Ammon's horn (tissue), 1 donor: ENCODE measurements at regions not wholly inside any gene's neighbourhood (a gene's known extent, or its start where the extent isn't known, plus 50 kb on each side); places are given as distances from the start of the nearest gene placed in this dataset.

Source experiments
- DNase-seq: peaks from one replicate; pipeline ENCODE4 v3.0.0-alpha.2; 2016; ENCODE audit warnings: low spot score

DNA sequence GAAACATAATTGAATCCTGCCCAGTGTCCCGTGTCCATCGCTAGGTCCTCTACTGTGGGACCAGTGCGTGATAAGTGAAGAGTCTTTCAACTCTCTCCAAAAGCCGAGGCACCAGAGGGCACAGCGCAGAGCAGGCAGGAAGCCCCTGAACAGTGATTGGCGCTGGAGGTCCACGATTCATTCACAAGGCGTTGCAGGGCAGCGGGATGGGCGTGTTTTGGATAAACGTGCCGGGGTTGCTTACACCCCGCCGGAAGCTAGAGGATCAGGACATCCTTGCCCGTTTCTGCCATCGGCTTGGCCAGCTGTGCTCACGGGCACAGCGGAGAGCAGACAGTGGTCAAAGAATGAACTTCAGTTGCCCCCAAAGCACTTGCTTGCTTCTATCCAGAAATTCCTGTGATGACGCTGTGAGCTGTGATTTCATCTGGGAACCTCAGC is 86.0 kb upstream of the PFKP start:
- DNase-seq: no peak

DNA sequence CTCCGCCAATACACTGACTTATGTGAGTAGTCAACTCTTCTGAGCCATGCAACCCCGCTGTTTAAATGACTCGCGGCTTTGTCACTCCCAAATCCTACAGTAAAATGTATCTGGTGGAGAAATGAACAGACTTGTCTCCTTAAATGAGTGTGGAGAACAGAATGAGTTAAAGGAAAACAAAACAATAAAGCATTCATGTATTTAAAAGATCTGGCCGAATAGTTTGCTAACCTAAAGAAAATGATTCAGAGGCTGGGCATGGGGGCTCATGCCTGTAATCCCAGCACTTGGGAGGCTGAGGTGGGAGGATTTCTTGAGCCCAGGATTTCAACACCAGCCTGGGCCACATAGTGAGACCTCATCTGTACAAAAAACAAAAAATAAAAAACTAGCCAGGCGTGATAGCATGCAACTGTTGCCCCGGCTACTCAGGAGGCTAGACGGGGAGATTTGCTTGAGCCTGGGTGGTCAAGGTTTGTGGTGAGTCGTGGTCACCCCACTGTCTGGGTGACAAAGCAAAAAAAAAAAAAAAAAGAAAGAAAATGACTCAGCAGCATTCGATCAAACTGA is 86.5 kb upstream of the PFKP start:
- no peak for DNase-seq

DNA sequence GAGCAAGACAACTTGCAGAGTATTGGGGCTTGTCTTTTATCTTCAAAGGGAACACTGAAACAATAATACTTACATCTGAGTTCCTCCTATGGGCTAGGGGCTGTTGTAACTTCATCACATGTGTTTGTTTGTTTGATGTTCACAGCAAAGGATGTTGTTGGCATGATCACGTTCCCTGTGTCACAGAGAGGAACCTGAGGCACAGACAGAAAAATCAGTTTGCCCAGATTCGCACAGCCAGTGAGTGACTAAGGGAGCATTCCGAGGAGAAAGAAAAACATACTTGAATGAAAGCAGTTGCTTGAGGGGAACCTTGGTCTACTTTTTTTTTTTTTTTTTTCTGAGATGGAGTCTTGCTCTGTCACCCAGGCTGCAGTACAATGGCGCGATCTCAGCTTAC is 87.2 kb upstream of the PFKP start:
- no peak for DNase-seq

DNA sequence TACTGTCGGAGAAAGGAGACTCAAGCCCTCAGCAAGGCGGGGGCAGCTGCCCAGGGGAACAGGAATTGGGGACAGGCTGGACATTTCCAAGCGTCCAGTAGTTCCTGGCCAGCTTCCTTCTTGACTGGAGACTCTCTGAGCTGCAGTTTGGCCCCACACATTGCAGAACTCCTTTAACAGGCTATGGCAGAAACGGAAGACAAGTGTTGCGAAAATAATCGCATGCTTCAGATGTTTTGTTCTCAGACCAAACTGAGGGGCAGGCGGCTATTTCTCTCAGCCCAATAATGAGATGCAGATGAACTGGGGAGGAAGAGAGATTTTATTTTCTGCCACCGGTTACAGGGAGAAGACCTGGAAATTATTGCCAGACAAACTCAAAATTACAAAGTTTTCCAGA is 88.0 kb upstream of the PFKP start:
- DNase-seq: peak; percentile 67

DNA sequence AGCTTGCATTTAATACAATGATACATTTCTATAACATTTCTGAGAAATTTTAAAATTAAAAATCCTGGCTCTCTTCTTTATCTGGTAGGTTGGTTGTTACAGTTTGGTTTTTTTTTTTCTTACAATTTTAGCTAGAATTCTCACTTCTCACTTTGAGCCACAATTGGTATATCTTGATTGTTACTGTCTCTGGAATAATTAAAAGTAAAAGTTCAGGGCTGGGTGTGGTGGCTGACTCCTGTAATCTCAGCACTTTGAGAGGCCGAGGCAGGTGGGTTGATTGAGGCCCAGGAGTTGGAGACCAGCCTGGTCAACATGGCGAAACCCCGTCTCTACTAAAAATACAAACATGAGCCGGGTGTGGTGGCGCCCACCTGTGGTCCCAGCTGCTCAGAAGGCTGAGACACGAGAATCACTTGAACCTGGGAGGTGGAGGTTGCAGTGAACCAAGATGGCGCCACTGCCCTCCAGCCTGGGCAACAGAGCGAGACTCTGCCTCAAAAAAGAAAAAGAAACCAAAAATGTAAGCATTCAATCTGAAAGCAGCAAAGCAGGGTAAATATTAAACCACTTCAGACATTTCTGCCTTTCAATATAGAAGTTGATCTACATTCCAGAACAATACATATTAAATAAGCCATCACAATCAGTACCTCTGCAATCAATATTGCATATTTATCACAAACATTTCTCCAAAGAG is 88.6 kb upstream of the PFKP start:
- no peak for DNase-seq

DNA sequence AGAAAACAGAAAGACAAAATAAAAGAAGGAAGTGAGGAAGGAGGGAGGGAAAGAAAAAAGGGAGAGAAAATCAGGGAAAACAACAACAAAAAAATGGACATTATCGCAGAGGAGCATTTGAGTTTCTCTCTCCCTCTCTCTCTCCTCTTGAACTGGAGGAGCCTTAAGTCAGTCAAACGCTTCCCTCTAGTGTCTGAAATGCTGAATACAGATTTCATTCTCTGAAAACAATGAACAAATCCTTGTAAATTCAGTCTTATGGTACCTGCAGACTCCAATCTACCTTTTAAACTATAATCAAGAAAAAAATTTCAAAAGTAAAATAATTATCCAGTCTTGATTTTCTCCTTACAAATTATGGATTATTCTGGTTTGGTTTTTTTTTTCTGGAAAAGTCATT is 89.2 kb upstream of the PFKP start:
- peak; percentile 73 for DNase-seq

DNA sequence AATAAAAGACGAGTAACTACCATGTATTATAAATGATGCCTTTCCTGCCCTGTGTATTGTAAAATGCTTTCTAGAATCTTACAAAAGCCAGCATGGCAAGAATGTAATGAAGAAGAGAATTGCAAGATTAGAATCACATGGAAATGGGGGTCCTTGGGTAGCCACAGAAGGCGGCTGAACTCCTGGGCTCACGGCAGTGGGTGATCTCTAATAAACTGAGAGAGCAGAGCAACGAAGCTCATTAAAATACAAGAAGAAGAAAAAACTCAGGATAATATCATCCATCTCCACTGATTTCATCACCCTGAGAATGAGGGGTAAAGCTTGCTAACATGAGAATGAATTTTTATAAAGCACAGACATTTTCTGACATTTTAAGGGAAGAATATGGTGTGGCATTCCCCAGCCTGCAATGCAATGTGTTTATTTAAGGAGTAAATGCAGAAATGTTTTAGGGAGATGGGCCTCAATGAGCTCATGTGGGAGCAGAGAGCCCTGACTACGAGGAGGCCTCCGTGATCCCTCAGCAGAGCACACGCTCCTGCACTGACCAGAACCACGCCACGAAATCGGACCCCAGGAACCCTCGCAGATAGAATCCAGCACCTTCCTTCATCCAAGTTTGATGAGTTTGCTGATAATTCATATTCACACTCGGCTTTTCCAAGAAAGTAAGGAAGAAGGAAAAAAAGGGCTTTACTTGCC is 92.7 kb upstream of the PFKP start:
- no peak for DNase-seq

DNA sequence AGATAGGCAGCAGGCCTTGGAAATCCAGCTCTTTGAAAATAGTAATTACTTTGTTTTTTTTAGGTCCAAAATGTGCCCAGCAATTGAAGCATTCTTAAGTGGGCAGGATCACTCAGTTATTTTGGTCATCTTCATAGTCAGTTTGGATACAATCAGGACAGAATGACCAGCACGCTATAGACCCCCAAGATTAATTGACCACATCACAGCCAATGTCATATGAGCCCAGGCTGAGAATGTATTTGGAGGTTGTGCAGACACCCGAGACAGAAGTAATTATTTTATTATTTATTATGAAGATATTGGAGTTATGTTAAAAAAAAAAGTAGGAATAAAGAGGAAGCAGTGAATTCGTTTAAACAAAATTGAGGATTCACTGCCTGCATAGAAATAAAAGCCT is 93.3 kb upstream of the PFKP start:
- no peak for DNase-seq

DNA sequence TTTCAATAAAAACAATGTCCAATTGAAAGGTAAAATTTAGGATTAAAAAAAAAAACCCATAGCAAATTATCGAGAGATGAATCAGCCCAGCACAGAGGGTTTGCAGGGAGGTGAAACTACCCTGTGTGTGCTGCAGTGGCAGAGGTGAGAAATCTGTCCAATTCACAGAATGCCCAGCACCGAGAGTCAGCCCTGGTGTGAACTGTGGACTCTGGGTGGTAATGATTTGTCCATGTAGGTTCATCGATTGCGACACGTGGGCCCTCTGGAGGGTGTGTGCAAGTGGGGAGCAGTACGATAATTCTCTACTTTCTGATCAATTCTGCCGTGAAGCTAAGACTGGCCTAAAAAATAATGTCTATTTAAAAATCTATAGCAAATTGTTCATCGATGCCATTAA is 94.5 kb upstream of the PFKP start:
- no peak for DNase-seq

DNA sequence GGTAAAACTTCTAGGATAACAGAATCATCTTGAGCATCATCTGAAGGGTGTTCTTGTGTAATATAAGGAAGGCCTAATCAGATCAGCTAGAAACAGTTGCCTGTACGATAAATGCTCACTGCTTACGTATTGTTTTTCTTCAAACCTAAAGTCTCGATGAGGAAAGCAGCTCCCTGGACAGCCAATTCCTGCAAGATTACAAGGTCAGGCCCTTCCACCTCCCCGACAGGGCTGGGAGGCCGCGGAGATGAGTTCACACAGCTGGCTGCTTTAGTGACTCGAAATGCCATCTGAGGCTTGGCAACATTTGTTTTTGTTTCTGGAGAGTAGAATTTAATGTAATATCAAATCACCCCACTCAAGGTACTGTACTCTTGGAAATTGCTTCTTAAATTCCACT is 95.1 kb upstream of the PFKP start:
- DNase-seq: no peak

DNA sequence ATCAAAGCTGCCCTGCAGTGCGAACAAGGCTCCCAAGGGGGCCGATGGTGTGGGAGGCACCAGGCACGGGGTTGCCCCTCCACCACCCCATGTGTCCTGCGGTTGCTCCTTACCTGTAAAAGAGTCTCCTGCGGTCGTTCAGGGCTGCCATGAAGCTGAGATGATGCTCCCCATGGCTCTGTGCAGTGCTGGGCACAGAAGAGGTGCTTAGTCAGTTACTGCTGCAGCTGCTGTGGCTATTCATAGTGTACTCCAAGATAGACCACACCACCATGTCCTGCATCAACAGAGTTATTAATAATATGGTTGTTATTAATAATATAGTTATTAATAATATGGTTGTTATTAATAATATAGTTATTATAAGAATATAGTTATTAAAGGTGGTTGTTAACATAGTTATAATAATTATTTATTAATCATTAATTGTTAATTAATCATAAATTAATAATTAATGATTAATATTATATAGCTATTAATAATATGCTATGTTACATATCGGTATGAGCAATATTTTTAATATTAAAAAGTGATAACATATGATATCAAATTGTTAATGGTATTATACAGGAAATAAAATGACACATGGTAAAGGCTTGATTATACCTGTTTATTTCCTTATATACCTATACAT is 97.0 kb upstream of the PFKP start:
- DNase-seq: no peak

DNA sequence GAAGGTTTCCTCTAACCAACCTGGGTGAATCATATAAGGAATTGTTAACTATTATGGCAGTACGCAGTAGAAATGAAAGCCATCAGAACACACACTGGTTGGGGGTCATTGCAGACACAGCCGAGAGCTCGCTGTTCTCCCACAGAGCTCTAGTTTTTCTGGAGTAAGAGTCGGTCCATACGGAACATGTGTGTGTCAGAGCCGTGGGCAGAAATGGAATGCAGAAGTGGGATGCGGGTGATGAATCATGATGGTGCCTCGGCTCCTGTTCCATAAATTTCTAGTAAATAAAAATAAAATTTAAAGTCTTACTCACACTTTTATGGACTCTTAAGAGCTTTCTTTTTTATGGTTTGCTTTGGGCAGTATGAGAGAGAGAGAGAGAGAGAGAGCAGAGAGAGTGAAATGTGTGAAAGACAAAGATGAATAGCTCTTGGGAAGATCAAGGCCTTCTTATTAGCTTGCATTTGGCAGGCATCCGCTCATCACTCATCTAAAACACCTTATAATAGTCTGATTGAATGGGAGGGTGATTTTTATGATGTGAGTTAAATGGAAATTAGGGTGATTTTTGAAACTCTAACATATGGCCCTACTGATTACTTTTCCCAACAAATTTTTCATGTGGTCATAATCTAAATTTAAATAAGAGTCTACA is 98.8 kb upstream of the PFKP start:
- no peak for DNase-seq

DNA sequence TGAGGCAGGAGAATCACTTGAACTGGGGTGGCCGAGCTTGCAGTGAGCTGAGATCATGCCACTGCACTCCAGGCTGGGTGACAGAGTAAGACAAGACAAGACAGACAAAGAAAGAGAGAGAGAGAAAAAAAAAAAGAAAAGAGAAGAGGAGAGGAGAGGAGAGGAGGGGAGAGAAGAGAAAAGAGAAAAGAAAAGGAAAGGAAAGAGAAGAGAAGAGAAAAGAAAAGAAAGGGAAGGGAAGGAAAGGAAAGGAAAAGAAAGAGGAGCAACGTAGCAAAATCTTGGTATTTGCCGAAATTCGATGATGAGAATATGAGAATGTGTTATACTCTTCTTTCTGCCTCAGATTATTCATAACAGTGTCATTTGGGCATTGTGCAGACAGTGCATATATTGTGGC is 101.2 kb upstream of the PFKP start:
- no peak for DNase-seq

DNA sequence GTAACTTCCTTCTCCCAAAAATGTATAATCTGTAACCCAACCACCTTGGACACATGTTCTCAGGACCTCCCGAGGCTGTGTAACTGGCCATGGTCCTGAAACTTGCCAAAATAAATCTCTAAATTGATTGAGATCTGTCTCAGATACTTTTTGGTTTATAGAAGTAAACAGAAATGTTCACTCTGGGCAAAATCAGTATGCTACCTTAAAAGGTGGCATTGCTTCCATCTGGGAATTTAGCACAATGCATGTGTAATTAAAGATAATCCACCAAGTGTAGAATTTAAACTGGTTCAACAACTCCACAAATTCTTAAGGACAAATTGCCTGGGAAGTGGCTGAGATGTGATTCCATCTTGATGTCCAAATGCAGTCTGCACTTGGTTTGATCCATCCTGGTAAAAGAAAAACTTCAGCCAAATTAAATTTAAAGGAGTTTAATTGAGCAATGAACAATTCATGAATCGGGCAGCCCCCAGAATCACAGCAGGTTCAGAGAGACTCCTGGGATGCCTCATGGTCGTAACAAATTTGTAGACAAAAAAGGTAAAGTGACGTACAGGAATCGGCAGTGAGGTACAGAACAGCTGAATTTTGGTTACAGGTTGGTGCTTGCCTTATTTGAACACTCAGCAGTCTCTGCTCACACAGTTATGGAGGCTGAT is 102.6 kb upstream of the PFKP start:
- no peak for DNase-seq

DNA sequence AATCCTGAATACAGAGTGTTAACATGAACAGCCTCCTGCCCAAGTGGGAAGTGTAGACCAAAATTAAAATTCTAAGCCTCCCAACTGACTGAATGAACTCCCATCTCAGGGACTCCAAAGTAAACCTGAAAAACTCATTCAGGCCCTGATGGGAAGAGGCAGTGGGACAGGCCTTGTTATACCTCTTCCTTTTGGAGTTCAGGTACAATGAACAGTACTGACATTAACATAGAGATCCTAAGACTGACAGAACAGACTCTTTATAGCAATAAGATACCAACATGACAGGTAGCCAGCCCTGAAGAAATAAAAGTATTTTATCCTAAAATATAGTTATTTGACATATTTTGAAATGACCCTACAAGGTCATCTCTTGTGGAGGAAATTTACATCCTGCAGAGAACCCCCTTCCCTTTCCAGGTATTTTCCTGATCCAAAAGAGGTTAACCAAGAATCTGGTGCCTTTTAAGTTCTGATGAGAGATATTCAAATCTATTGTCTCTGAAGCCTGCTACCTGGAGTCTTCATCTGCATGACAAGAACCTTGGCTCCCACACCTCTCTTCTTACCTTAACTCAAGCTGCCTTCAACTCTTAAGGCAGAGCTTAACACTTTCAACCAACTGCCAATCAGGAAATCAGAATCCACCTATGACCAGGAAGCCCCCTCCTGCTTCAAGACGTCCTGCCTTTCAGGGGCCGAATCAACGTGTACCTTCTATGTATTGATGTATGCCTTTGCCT is 103.3 kb upstream of the PFKP start:
- no peak for DNase-seq

DNA sequence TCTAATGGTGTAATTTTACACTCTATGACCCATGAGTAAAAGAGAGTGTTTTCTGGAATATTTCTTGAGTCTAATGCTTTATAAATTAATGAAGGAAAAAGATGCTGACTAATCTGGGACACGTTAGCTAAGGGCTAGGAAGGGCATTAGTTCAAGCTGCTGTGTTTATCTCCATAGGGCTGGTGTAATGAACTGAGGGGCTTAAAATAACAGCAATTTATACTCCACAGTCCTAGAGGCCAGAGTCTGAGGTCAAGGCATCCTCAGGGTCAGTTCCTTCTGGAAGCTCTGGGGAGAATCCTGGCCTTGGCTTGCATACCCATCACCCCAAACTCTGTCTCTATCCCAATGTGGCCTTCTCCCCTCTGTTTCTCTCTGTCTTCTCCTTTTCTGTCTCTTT is 105.2 kb upstream of the PFKP start:
- DNase-seq: no peak

DNA sequence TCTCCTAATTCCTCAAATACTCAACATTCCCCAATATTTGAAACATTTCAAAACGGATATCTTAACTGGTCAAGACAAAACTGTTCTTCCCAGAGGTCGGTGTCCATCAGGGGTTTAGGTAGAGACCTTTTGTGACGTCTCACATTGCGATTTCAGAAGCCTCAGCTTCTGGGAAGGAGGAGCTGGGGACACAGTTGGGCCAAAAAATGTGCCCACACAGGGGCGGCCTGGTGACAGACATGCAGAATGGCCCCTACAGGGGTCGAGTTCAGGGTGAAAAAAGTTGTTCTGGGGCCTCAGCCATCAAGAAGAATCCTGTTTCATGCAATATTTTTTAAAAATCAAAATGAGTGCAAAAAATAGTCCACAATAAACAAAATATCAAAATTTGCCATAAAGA is 108.7 kb upstream of the PFKP start:
- no peak for DNase-seq

DNA sequence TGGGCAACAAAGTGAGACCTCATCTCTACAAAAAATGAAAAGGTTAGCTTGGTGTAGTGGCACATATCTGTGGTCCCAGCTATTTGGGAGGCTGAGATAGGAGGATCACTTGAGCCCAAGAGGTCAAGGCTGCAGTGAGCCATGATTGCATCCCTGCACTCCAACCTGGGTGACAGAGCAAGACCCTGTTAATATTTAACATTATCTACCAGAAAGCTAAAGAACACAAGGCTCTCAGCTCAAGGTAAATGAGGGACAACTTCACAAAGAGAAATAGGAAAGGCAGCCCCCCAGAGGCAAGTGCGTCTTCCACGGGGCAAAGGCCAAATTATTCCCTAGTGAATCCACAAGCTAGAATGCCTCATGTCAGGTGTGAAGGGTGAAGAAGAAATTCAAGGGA is 109.6 kb upstream of the PFKP start:
- DNase-seq: no peak

DNA sequence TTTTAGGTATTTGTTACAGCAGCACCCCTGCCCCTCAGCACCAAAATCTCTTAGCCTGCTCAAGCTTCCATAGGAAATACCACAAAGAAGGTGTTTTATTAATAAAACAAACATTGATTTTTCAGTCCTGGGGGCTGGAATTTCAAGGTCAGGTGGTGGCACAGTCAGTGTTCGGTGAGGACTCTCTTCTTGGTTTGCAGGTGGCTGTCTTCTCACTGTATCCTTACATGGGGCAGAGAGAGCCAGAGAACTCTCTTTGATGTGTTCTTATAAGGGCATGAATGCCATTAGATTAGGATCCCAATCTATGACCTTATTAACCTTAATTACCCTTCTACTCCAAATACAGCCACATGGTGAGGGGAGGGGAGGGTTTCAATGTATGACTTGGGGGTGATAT is 112.3 kb upstream of the PFKP start:
- DNase-seq: no peak

DNA sequence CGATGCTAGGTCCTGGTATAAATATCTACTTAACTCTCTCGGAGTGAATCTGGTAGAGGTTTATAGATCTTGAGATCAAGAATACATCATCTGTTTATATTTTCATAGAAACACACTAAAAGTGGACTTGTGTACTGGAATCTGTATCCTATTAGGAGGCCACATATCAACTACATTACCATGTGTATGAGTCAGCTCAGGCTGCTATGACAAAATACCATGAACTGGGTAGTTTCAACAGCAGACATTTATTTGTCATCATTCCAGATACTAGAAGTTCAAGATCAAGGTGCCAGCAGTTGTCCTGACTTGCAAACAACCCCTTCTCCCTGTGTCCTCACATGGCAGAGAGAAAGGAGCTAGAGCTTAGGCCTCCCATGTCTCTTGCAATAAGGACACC is 113.9 kb upstream of the PFKP start:
- no peak for DNase-seq

DNA sequence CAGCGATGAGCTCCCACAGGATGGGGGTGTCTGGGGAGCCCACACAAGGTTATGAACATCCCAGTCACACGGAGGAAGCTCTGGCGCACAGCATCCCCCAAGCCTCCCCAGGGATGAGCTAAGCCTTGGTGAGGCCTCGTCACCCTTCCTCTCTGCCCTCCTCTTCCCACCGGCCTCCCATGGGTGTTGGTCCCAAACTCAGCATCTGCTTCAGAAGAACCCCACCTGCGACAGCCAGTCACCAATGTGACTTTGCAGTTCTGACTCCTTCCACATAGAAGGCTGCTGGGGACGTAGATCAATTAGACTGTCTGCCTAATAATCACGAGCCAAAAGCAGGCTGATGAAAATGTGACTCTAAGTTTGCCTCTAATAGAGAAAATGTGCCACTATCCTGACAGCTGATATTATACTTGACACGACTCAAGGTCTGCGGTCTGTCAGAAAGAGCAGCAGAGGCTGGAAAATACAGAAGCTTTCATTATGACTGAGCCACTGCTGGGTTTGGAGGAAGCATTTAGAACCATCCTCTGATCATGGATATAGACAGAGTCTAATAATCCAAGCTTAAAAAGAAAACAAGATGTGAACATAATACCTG is 116.0 kb upstream of the PFKP start:
- no peak for DNase-seq
